ENCODE measurements at regions not wholly inside any gene's neighbourhood (a gene's known extent, or its start where the extent isn't known, plus 50 kb on each side); places are given as distances from the start of the nearest gene placed in this dataset.

DNA sequence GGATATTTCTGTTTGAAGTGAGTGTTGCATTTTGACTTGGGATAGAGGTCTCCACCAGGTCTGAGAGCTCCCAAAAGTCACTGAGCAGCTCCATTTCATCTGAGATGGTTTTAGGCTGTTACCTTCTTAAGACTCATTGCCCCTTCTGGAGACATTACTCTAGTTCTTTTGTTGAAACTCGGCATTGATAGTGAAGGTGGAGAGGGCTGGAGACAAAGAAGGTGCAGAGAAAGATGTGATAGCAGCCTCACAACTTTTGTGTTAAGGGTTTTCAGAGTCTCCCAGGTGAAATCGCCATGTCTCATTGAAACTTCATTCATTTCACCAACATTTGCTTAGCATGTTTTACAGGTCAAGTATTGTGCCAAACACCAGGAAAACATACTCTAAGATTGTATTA, 219.6 kb downstream of the INSIG2 start:
- Histone ChIP-seq H3K36me3 (ENCODE audit: insufficient read depth, low read length) (no peaks in the 10 kb centered on the region), H3K27ac (ENCODE audit: low read depth in 1 of 2, low read length in 2 of 2) (no peak overlapping the region), H3K27me3 (ENCODE audit: control insufficient read depth in 1 of 2, insufficient read depth in 2 of 2, low read length in 2 of 2) (no peaks in the 10 kb centered on the region), H3K4me1 (ENCODE audit: insufficient read depth, low read length) (peaks cover 19% of the 10 kb centered on the region), H3K9me3 (ENCODE audit: control insufficient read depth in 1 of 2, insufficient read depth in 1 of 2, low read length in 2 of 2) (no peaks in the 10 kb centered on the region), H3K4me3 (ENCODE audit: low read length) (no peak overlapping the region)
- intact Hi-C loops (cut with DNase I, micrococcal nuclease): loop anchor here in 1 of 2 experiments (5.0 to 10.0 kb wide), 3 partner anchors 491 to 1059 kb away; partner anchors contain the start of genes C2orf76 and DBI
- no peak for ATAC-seq (ENCODE audit: poor library complexity)
- Mint-ChIP-seq H3K27me3 (no peaks in the 10 kb centered on the region), H3K4me1 (ENCODE audit: low read depth) (peaks cover 24% of the 10 kb centered on the region), H3K4me3 (peak overlapping the region; percentile 95), H3K27ac (peak overlapping the region; percentile 98), H3K9me3 (no peaks in the 10 kb centered on the region), H3K36me3 (ENCODE audit: low read depth) (peaks cover 3% of the 10 kb centered on the region)
- ChIA-PET POLR2A (no interaction called here), CTCF (no interaction called here)
- no peak for DNase-seq
- no peak for TF ChIP-seq CTCF (IDR thresholded peaks at IDR 0.05)

- Histone ChIP-seq H3K27me3 (ENCODE audit: control insufficient read depth in 1 of 2, insufficient read depth in 2 of 2, low read length in 2 of 2) (peaks cover 6 to 12% of the 10 kb centered on the region in 2 experiments), H3K27ac (ENCODE audit: low read depth in 1 of 2, low read length in 2 of 2) (no peak overlapping the region), H3K9me3 (ENCODE audit: control insufficient read depth in 1 of 2, insufficient read depth in 1 of 2, low read length in 2 of 2) (no peaks in the 10 kb centered on the region), H3K4me3 (ENCODE audit: low read length) (no peak overlapping the region), H3K36me3 (ENCODE audit: insufficient read depth, low read length) (no peaks in the 10 kb centered on the region), H3K4me1 (ENCODE audit: insufficient read depth, low read length) (no peaks in the 10 kb centered on the region)
- peaks cover 39% of the 10 kb centered on the region for H3K27me3 Mint-ChIP-seq
- H3K9me3 Mint-ChIP-seq: no peaks in the 10 kb centered on the region
- intact Hi-C loops (cut with DNase I, micrococcal nuclease): loop anchor here in 1 of 2 experiments (10.0 kb wide), 1 partner anchor 554 kb away; no protein-coding TSS in a partner anchor
- no peaks in the 10 kb centered on the region for H3K4me1 Mint-ChIP-seq (ENCODE audit: low read depth)
- POLR2A ChIA-PET: no interaction called here
- ATAC-seq (ENCODE audit: poor library complexity) (no peak), DNase-seq (no peak)
- H3K27ac Mint-ChIP-seq: no peak overlapping the region
- H3K36me3 Mint-ChIP-seq (ENCODE audit: low read depth): no peaks in the 10 kb centered on the region
- CTCF ChIA-PET: no interaction called here
- H3K4me3 Mint-ChIP-seq: no peak overlapping the region
- TF ChIP-seq CTCF (IDR thresholded peaks at IDR 0.05): no peak
Measured at GRCh38 chr2:118301248-118301647, 213.0 kb downstream of the INSIG2 start.

DNA sequence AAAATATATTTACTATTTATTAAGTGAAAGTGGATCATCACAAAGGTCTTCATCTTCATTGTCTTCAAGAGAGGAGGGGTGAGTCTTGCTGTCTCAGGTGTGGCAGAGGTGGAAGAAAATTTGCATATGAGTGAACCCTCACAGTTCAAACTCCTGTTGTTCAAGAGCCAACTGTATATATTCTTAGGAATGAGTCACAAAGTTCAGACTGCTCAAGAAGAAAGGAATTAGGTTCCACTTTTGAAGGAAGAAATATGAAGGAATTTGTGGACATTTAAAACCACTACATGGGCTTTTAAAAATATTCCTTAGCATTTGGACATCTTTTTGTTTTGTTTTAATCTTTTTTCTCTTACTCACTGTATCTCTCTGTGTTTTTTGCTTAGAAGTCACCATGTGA, 212.6 kb downstream of the INSIG2 start:
- TF ChIP-seq CTCF (IDR thresholded peaks at IDR 0.05): no peak
- POLR2A ChIA-PET: no interaction called here
- no peaks in the 10 kb centered on the region for H3K9me3 Mint-ChIP-seq
- CTCF ChIA-PET: no interaction called here
- ATAC-seq (ENCODE audit: poor library complexity): no peak
- Histone ChIP-seq H3K36me3 (ENCODE audit: insufficient read depth, low read length) (no peaks in the 10 kb centered on the region), H3K9me3 (ENCODE audit: control insufficient read depth in 1 of 2, insufficient read depth in 1 of 2, low read length in 2 of 2) (no peaks in the 10 kb centered on the region), H3K27me3 (ENCODE audit: control insufficient read depth in 1 of 2, insufficient read depth in 2 of 2, low read length in 2 of 2) (peaks cover 6 to 12% of the 10 kb centered on the region in 2 experiments), H3K27ac (ENCODE audit: low read depth in 1 of 2, low read length in 2 of 2) (no peak overlapping the region), H3K4me1 (ENCODE audit: insufficient read depth, low read length) (no peaks in the 10 kb centered on the region), H3K4me3 (ENCODE audit: low read length) (no peak overlapping the region)
- peaks cover 44% of the 10 kb centered on the region for H3K27me3 Mint-ChIP-seq
- H3K4me3 Mint-ChIP-seq: no peak overlapping the region
- no peaks in the 10 kb centered on the region for H3K36me3 Mint-ChIP-seq (ENCODE audit: low read depth)
- no peak for DNase-seq
- H3K27ac Mint-ChIP-seq: no peak overlapping the region
- H3K4me1 Mint-ChIP-seq (ENCODE audit: low read depth): no peaks in the 10 kb centered on the region
- intact Hi-C loops (cut with DNase I, micrococcal nuclease): loop anchor here in 1 of 2 experiments (10.0 kb wide), 1 partner anchor 554 kb away; no protein-coding TSS in a partner anchor
